ENCODE measurements at regions not wholly inside any gene's neighbourhood (a gene's known extent, or its start where the extent isn't known, plus 50 kb on each side); places are given as distances from the start of the nearest gene placed in this dataset.

GRCh38 chr15:25545017-25545416 is 106.2 kb upstream of the UBE3A start:
- no peak overlapping the region for H3K4me3 ChIP-seq (ENCODE audit: low read depth, low read length)
- no peak for TF ChIP-seq CTCF (conservative IDR thresholded peaks at IDR 0.05; ENCODE audit: low read depth, low read length)
- DNase-seq (ENCODE audit: low read depth), result peak; percentile 25

- H3K4me3 ChIP-seq (ENCODE audit: low read depth, low read length), result no peak overlapping the region
- no peak for TF ChIP-seq CTCF (conservative IDR thresholded peaks at IDR 0.05; ENCODE audit: low read depth, low read length)
- no peak for DNase-seq (ENCODE audit: low read depth)
Measured at GRCh38 chr15:25544076-25544475, 105.3 kb upstream of the UBE3A start.

- peak; percentile 32 for TF ChIP-seq CTCF (conservative IDR thresholded peaks at IDR 0.05; ENCODE audit: low read depth, low read length)
- no peak overlapping the region for H3K4me3 ChIP-seq (ENCODE audit: low read depth, low read length)
- DNase-seq (ENCODE audit: low read depth), result no peak
Measured at GRCh38 chr15:25543196-25543595, 104.4 kb upstream of the UBE3A start.

GRCh38 chr15:25541228-25541627 is 102.4 kb upstream of the UBE3A start:
- no peak overlapping the region for H3K4me3 ChIP-seq (ENCODE audit: low read depth, low read length)
- DNase-seq (ENCODE audit: low read depth), result no peak
- TF ChIP-seq CTCF (conservative IDR thresholded peaks at IDR 0.05; ENCODE audit: low read depth, low read length), result no peak

GRCh38 chr15:25536801-25537611 is 98.2 kb upstream of the UBE3A start:
- TF ChIP-seq CTCF (conservative IDR thresholded peaks at IDR 0.05; ENCODE audit: low read depth, low read length), result no peak
- no peak overlapping the region for H3K4me3 ChIP-seq (ENCODE audit: low read depth, low read length)
- no peak for DNase-seq (ENCODE audit: low read depth)

- TF ChIP-seq CTCF (conservative IDR thresholded peaks at IDR 0.05; ENCODE audit: low read depth, low read length), result no peak
- no peak overlapping the region for H3K4me3 ChIP-seq (ENCODE audit: low read depth, low read length)
- no peak for DNase-seq (ENCODE audit: low read depth)
Measured at GRCh38 chr15:25535866-25536265, 97.0 kb upstream of the UBE3A start.

- H3K4me3 ChIP-seq (ENCODE audit: low read depth, low read length), result no peak overlapping the region
- DNase-seq (ENCODE audit: low read depth), result no peak
- TF ChIP-seq CTCF (conservative IDR thresholded peaks at IDR 0.05; ENCODE audit: low read depth, low read length), result no peak
Measured at GRCh38 chr15:25534293-25534692, 95.5 kb upstream of the UBE3A start.

Measured in epithelial cell of proximal tubule (primary cell).